Kidney (tissue), 13 donors: ENCODE measurements at regions not wholly inside any gene's neighbourhood (a gene's known extent, or its start where the extent isn't known, plus 50 kb on each side); places are given as distances from the start of the nearest gene placed in this dataset.

Experiments
- DNase-seq, 5 donors: peaks; one replicate each; pipeline ENCODE4 v3.0.0-alpha.2; 2013 to 2020
- FAIRE-seq: peaks from 2 replicates; lab custom pipeline; 2012; peaks lifted over from hg19 to GRCh38; lab: Jason Lieb, UNC
- H3K27ac ChIP-seq, 2 donors: one replicate each; pipeline ENCODE4 v1.7.0; 2013; ENCODE audit warnings: low read depth in 2 of 2, low read length in 2 of 2, inconsistent platforms in 1 of 2
- H3K27me3 ChIP-seq: one replicate; pipeline ENCODE4 v1.7.1; 2013; ENCODE audit warnings: low read length, inconsistent platforms; ENCODE audit not compliant: control insufficient read depth, insufficient read depth
- H3K36me3 ChIP-seq, 3 donors: one replicate each; pipeline versions ENCODE4 v1.7.0 to v1.7.1; 2013; ENCODE audit warnings: low read length in 3 of 3, control low read depth in 1 of 3, inconsistent platforms in 1 of 3; ENCODE audit not compliant: insufficient read depth in 3 of 3, control insufficient read depth in 2 of 3
- H3K4me1 ChIP-seq, 3 donors: one replicate each; pipeline versions ENCODE4 v1.7.0 to v1.7.1; 2013; ENCODE audit warnings: low read length in 3 of 3, inconsistent platforms in 1 of 3, low read depth in 1 of 3; ENCODE audit not compliant: control insufficient read depth in 2 of 3, insufficient read depth in 2 of 3
- H3K4me3 ChIP-seq, 3 donors: one replicate each; pipeline versions ENCODE4 v1.7.0 to v1.8.1; 2013; ENCODE audit warnings: low read length in 3 of 3, control low read depth in 1 of 3, inconsistent platforms in 1 of 3
- H3K9ac ChIP-seq, 3 donors: one replicate each; pipeline versions ENCODE4 v1.7.0 to v1.7.1; 2013; ENCODE audit warnings: low read length in 3 of 3, control low read depth in 1 of 3, inconsistent platforms in 1 of 3
- H3K9me3 ChIP-seq, 3 donors: one replicate each; pipeline versions ENCODE4 v1.7.0 to v1.7.1; 2013; ENCODE audit warnings: low read length in 3 of 3, control low read depth in 1 of 3, inconsistent platforms in 1 of 3; ENCODE audit not compliant: control insufficient read depth in 2 of 3, insufficient read depth in 1 of 3
- intact Hi-C: fragments of 100-400 bp; cut with DNase I; formaldehyde crosslinking; loops from one replicate; pipeline ENCODE4 v1.11.1; 2022
- TF ChIP-seq, protein P1 (sequence below): IDR thresholded peaks from 3 replicates; pipeline ENCODE4 v1.5.1; 2012; ENCODE audit warnings: mild to moderate bottlenecking, moderate library complexity, borderline replicate concordance; ENCODE audit not compliant: insufficient read depth; ENCODE audit errors: extremely low read depth
- donor health status: control.
- donor health status: control.
- donor health status: control.
- donor health status: control.
- donor health status: control.
- donor health status: DM: yes; HTN: yes; CAD: no.
- donor health status: Normal renal cell carcinoma (clear cell type).

DNA sequence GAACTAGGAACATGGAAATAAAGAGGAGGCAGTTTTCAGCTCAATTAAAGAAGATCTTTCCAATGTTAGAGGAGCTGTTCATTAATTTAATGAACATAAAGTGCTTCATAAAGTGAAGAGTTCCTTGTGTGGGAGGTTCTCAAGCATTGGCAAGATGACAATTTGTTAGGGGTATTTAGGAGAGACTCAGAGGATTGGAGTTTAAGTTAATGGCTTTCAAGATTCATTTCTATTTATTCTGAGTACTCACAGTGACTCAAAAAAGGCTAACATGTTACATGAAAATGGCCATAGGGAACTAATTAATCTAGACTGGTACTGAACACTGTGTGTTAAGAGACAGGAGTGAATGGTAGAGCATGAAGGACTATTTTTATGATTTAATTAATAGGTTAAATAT, 55.4 kb upstream of the CDH12 start:
- TF ChIP-seq, protein P1, sequence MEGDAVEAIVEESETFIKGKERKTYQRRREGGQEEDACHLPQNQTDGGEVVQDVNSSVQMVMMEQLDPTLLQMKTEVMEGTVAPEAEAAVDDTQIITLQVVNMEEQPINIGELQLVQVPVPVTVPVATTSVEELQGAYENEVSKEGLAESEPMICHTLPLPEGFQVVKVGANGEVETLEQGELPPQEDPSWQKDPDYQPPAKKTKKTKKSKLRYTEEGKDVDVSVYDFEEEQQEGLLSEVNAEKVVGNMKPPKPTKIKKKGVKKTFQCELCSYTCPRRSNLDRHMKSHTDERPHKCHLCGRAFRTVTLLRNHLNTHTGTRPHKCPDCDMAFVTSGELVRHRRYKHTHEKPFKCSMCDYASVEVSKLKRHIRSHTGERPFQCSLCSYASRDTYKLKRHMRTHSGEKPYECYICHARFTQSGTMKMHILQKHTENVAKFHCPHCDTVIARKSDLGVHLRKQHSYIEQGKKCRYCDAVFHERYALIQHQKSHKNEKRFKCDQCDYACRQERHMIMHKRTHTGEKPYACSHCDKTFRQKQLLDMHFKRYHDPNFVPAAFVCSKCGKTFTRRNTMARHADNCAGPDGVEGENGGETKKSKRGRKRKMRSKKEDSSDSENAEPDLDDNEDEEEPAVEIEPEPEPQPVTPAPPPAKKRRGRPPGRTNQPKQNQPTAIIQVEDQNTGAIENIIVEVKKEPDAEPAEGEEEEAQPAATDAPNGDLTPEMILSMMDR = no peak
- Histone ChIP-seq H3K9ac (no peak overlapping the region), H3K27ac (no peak overlapping the region), H3K4me3 (no peak overlapping the region), H3K9me3 (no peaks in the 10 kb centered on the region), H3K27me3 (no peaks in the 10 kb centered on the region), H3K4me1 (no peaks in the 10 kb centered on the region), H3K36me3 (no peaks in the 10 kb centered on the region)
- intact Hi-C loops = no loop called here
- FAIRE-seq (no peak), DNase-seq (no peak)

DNA sequence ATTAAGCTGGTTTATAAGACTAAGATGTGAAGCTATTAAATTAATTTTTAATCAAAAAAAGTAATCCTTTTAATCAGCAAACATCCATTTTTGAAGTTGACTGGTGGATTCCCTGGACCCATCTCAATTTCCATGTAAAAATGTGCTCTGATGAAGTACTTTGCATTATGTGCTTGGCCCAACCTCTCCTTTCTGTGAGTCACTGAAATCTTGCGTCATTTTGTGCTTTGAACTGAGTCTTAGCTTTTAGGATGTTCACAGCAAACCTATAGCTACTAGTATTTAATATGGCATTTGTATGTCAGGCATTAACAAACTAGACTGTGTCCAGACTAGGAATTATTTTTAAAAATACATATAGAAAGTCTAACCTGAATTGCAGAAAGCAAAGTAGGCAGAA, 55.0 kb upstream of the CDH12 start:
- no peak overlapping the region for H3K27ac ChIP-seq

More for the DNA sequence above, 55.0 kb upstream of the CDH12 start:
- TF ChIP-seq, protein P1 = no peak
- no peak overlapping the region for H3K9ac ChIP-seq
- no peaks in the 10 kb centered on the region for H3K27me3 ChIP-seq
- no peaks in the 10 kb centered on the region for H3K36me3 ChIP-seq
- no peak overlapping the region for H3K4me3 ChIP-seq
- H3K4me1 ChIP-seq = no peaks in the 10 kb centered on the region
- DNase-seq = no peak
- FAIRE-seq = no peak
- no peaks in the 10 kb centered on the region for H3K9me3 ChIP-seq
- intact Hi-C loops = no loop called here
